ENCODE measurements at regions not wholly inside any gene's neighbourhood (a gene's known extent, or its start where the extent isn't known, plus 50 kb on each side); places are given as distances from the start of the nearest gene placed in this dataset.

GRCh38 chr12:23014749-23015148 lies 389.8 kb downstream of the ETNK1 start:
- CTCF ChIA-PET = no interaction called here
- H3K36me3 Mint-ChIP-seq (ENCODE audit: insufficient read depth, unreplicated experiment) = no peaks in the 10 kb centered on the region

GRCh38 chr12:23025372-23026016 lies 400.5 kb downstream of the ETNK1 start:
- no peak overlapping the region for H3K4me3 Mint-ChIP-seq (ENCODE audit: low read depth, unreplicated experiment)
- DNase-seq = no peak
- H3K27me3 Mint-ChIP-seq (ENCODE audit: unreplicated experiment) = peaks cover 47% of the 10 kb centered on the region
- no peak for TF ChIP-seq CTCF (IDR thresholded peaks at IDR 0.05; ENCODE audit: unreplicated experiment)
- peaks cover 4% of the 10 kb centered on the region for H3K9me3 Mint-ChIP-seq (ENCODE audit: low read depth, unreplicated experiment)
- intact Hi-C loops (cut with micrococcal nuclease; ENCODE audit: unreplicated experiment) = no loop called here
- peaks cover 6% of the 10 kb centered on the region for H3K4me1 Mint-ChIP-seq (ENCODE audit: low read depth, unreplicated experiment)
- CTCF ChIA-PET = no interaction called here
- BruUV-seq (replicated peaks) = no TSS peak
- no peak overlapping the region for H3K27ac Mint-ChIP-seq (ENCODE audit: unreplicated experiment)
- no peaks in the 10 kb centered on the region for H3K36me3 Mint-ChIP-seq (ENCODE audit: insufficient read depth, unreplicated experiment)

More at GRCh38 chr12:23014749-23015148, 389.8 kb downstream of the ETNK1 start:
- no peak for TF ChIP-seq CTCF (IDR thresholded peaks at IDR 0.05; ENCODE audit: unreplicated experiment)
- H3K27me3 Mint-ChIP-seq (ENCODE audit: unreplicated experiment) = peaks cover 2% of the 10 kb centered on the region
- no TSS peak for BruUV-seq (replicated peaks)
- no peak for DNase-seq
- H3K4me3 Mint-ChIP-seq (ENCODE audit: low read depth, unreplicated experiment) = no peak overlapping the region
- no peak overlapping the region for H3K27ac Mint-ChIP-seq (ENCODE audit: unreplicated experiment)
- H3K4me1 Mint-ChIP-seq (ENCODE audit: low read depth, unreplicated experiment) = no peaks in the 10 kb centered on the region
- H3K9me3 Mint-ChIP-seq (ENCODE audit: low read depth, unreplicated experiment) = peaks cover 5% of the 10 kb centered on the region
- intact Hi-C loops (cut with micrococcal nuclease; ENCODE audit: unreplicated experiment) = no loop called here

GRCh38 chr12:23028158-23028802 lies 403.3 kb downstream of the ETNK1 start:
- BruUV-seq (replicated peaks) = no TSS peak
- Mint-ChIP-seq H3K4me1 (ENCODE audit: low read depth, unreplicated experiment) (peaks cover 6% of the 10 kb centered on the region), H3K4me3 (ENCODE audit: low read depth, unreplicated experiment) (no peak overlapping the region), H3K27ac (ENCODE audit: unreplicated experiment) (no peak overlapping the region), H3K36me3 (ENCODE audit: insufficient read depth, unreplicated experiment) (no peaks in the 10 kb centered on the region), H3K9me3 (ENCODE audit: low read depth, unreplicated experiment) (no peaks in the 10 kb centered on the region), H3K27me3 (ENCODE audit: unreplicated experiment) (peaks cover 34% of the 10 kb centered on the region)
- no peak for TF ChIP-seq CTCF (IDR thresholded peaks at IDR 0.05; ENCODE audit: unreplicated experiment)
- CTCF ChIA-PET = no interaction called here
- DNase-seq = no peak
- intact Hi-C loops (cut with micrococcal nuclease; ENCODE audit: unreplicated experiment) = no loop called here

GRCh38 chr12:23029185-23029584 lies 404.2 kb downstream of the ETNK1 start:
- H3K9me3 Mint-ChIP-seq (ENCODE audit: low read depth, unreplicated experiment) = no peaks in the 10 kb centered on the region
- DNase-seq = no peak
- no peak for TF ChIP-seq CTCF (IDR thresholded peaks at IDR 0.05; ENCODE audit: unreplicated experiment)
- H3K4me1 Mint-ChIP-seq (ENCODE audit: low read depth, unreplicated experiment) = peaks cover 6% of the 10 kb centered on the region
- peaks cover 42% of the 10 kb centered on the region for H3K27me3 Mint-ChIP-seq (ENCODE audit: unreplicated experiment)
- BruUV-seq (replicated peaks) = no TSS peak
- H3K36me3 Mint-ChIP-seq (ENCODE audit: insufficient read depth, unreplicated experiment) = no peaks in the 10 kb centered on the region
- intact Hi-C loops (cut with micrococcal nuclease; ENCODE audit: unreplicated experiment) = no loop called here
- no peak overlapping the region for H3K4me3 Mint-ChIP-seq (ENCODE audit: low read depth, unreplicated experiment)
- H3K27ac Mint-ChIP-seq (ENCODE audit: unreplicated experiment) = no peak overlapping the region
- CTCF ChIA-PET = no interaction called here

Measured in Calu3 (cell line).